Right forelimb (tissue), 1 donor: ENCODE measurements at regions not wholly inside any gene's neighbourhood (a gene's known extent, or its start where the extent isn't known, plus 50 kb on each side); places are given as distances from the start of the nearest gene placed in this dataset.
"Not testable (repeated sequence)": the region's sequence is repeated elsewhere in the genome, so short reads cannot be mapped to it uniquely, and the experiment has no call there.

Experiments
- DNase-seq: peaks from one replicate; pipeline ENCODE4 v3.0.0-alpha.2; 2018

GRCh38 chrX:74063426-74064155, 211.1 kb upstream of the XIST start:
- DNase-seq: no peak

GRCh38 chrX:74061879-74062278, 209.4 kb upstream of the XIST start:
- no peak for DNase-seq

- no peak for DNase-seq
Measured at GRCh38 chrX:74049126-74049525, 196.6 kb upstream of the XIST start.

DNA sequence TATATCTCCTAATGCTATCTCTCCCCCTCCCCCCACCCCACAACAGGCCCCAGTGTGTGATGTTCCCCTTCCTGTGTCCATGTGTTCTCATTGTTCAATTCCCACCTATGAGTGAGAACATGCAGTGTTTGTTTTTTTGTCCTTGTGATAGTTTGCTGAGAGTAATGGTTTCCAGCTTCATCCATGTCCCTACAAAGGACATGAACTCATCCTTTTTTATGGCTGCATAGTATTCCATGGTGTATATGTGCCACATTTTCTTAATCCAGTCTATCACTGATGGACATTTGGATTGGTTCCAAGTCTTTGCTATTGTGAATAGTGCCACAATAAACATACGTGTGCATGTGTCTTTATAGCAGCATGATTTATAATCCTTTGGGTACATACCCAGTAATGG, 181.6 kb upstream of the XIST start:
- DNase-seq: not testable (repeated sequence)

- not testable (repeated sequence) for DNase-seq
Measured at GRCh38 chrX:74031527-74031926, 179.0 kb upstream of the XIST start.

DNA sequence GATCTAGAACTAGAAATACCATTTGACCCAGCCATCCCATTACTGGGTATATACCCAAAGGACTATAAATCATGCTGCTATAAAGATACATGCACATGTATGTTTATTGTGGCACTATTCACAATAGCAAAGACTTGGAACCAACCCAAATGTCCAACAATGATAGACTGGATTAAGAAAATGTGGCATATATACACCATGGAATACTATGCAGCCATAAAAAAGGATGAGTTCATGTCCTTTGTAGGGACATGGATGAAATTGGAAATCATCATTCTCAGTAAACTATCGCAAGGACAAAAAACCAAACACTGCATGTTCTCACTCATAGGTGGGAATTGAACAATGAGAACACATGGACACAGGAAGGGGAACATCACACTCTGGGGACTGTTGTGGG, 178.3 kb upstream of the XIST start:
- DNase-seq: not testable (repeated sequence)

GRCh38 chrX:74025145-74025544, 172.6 kb upstream of the XIST start:
- DNase-seq: not testable (repeated sequence)

DNA sequence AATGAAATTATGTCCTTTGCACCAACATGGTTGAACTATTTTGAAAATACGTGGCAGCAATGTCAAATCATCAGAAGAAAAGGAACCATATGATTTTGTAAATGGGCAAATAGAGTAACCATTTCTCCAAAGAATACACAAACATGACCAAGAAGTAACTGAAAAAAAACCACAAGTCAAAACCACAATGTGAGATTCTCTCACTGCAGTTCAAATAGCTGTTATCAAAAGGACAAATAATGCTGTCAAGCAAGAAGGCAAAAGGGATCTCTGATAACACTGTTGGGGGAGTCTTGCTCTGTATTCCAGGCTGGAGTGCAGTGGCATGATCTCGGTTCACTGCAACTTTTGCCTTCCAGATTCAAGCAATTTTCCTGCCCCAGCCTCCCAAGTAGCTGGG, 170.7 kb upstream of the XIST start:
- no peak for DNase-seq

- DNase-seq: no peak
Measured at GRCh38 chrX:74018253-74018652, 165.7 kb upstream of the XIST start.

DNA sequence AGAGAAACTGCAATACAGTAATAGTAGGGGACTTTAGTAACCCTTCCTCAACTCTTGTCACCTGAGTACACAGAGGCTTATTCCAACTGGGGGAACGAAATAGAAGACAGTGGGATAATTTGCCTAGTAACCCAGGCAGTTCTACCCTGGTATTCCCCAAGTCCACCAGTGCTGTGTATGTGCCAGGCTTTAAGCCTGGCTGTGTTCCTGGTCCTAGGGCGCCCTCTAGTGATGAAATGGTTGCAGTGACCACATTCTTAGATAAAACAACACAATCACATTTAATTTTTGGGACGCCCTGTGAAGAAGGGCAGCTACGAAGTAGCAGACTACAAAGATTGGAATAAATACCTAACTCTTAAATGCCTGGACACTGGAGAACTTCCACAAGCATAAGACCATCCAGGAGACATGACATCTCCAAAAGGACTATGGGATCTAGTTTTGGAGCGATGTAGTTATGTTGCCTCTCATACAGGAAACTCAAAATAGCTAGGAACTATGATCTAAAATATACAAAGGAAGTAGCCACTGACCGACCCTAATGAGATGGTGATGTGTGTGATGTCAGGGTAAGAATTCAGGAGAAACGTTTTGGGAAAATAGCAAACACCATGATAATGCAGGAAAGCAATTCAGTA, 163.0 kb upstream of the XIST start:
- peak; percentile 48 for DNase-seq

DNA sequence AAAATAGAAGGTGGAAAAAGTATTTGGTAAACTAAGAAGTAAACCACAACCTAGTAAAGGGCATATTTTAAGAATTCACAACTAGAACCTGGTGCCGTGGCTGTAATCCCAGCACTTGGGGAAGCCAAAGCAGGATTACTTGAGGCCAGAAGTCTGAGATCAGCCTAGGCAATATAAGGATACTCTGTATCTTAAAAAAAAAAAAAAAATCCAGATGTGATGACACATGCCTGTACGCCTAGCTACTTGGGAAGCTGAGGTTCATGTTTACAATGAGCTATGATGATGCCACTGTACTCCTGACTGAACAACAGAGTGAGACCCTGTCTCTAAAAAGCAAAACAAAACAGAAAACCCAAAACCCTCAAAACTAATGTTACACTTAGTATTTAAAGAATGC, 156.5 kb upstream of the XIST start:
- no peak for DNase-seq

DNA sequence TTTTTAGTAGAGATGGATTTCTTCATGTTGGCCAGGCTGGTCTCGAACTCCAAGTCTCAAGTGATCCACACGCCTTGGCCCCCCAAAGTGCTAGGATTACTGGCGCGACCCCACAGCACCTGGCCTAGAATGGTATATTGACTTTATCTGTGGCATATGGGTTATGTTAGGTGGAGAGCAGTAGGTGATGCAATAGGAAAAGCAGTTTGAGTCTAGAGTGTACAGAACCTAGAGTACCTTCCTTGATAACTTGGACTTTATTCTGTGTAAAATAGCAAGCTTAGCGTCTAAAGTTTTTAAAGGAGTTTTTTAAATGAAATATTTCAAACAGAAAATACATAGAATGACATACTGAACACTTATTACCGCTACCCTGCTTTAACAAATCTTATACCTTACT, 139.5 kb upstream of the XIST start:
- DNase-seq: no peak

GRCh38 chrX:73987166-73987565, 134.7 kb upstream of the XIST start:
- no peak for DNase-seq

- DNase-seq: no peak
Measured at GRCh38 chrX:73979551-73980131, 127.1 kb upstream of the XIST start.

- DNase-seq: no peak
Measured at GRCh38 chrX:73977542-73978169, 125.1 kb upstream of the XIST start.

GRCh38 chrX:73967461-73967860, 114.9 kb upstream of the XIST start:
- not testable (repeated sequence) for DNase-seq

DNA sequence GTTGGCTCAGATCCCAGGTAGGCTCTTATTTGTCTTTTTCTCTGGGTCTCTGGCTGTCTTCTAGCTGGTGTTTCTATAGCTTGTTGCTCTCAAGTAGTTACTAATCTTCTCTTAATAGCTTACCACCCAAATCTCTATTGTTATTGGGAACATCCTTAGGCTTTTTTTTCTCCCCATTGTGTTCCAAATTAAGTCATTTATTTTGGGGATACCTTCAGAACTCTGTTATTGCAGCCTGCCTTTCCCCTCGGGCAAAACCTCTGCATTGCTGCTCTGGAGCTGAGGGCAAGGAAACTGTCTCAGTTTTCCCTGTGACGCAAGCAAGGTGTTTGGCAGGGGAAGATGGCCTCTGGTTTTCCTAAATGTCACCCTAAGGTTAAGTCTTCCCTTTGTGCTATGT, 113.3 kb upstream of the XIST start:
- DNase-seq: no peak

GRCh38 chrX:73964579-73964978, 112.1 kb upstream of the XIST start:
- DNase-seq: no peak

DNA sequence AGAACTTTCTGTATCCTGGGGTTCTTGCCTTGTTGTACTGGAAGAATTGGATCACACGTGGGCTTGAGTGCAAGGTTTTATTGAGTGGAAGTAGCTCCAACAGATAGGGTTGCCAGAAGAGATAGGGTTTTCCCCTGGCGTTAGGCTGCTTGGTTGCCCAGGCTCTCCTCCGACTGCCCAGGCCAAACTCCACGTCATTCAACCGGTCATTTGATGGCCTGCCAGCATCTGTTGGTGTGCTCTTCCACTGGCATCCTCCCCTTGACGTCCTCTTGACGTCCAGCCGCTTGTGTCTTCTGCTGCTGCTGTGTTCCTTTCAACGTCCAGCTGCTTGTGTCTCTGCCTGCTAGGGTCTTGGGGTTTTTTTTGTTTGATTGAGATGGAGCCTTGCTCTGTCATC, 111.2 kb upstream of the XIST start:
- DNase-seq: no peak

DNA sequence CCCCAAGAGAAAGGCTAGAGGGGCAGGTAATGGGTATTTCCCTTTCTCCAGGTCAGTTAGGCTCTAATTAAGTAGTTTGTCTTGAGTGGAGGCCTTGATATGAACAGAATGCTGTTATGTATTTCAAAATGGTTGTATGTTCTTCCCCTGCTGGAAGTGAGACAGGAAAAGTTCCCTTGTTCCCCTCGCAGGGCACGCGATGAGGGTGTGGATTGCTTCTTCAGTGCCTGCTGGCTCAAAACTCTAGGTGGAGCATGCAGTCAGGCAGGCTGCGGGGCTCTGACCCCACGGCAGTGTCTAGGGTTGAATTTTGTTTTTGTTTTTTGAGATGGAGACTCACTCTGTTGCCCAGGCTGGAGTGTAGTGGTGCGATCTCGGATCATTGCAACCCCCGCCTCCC, 110.4 kb upstream of the XIST start:
- DNase-seq: no peak

DNA sequence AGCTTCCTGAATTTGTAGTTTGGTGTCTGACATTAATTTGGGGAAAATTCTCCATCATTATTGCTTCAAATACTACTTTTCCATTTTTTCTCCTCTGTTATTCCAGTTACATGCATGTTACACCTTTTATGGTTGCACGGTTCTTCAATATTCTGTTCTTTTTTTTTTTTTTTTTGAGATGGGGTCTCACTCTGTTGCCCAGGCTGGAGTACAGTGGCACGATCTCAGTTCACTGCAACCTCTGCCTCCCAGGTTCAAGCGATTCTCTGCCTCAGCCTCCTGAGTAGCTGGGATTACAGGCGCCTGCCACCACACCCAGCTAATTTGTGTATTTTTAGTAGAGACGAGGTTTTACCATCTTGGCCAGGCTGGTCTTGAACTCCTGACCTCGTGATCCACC, 109.4 kb upstream of the XIST start:
- DNase-seq: not testable (repeated sequence)

GRCh38 chrX:73944563-73944908, 92.0 kb upstream of the XIST start:
- no peak for DNase-seq

- DNase-seq: peak; percentile 88
Measured at GRCh38 chrX:73943693-73944562, 91.4 kb upstream of the XIST start.
